GM23248 (cell line): ENCODE measurements at regions not wholly inside any gene's neighbourhood (a gene's known extent, or its start where the extent isn't known, plus 50 kb on each side); places are given as distances from the start of the nearest gene placed in this dataset.

Source experiments
- EZH2 ChIP-seq: fragments of 200-600 bp; sonication (generic); IDR thresholded peaks from 2 replicates; pipeline ENCODE4 v1.6.1; 2018; ENCODE audit warnings: antibody characterized with exemption, mild to moderate bottlenecking; ENCODE audit not compliant: insufficient read depth, poor library complexity, severe bottlenecking
- EZH2phosphoT487 ChIP-seq: fragments of 200-600 bp; sonication (generic); IDR thresholded peaks from 2 replicates; pipeline ENCODE4 v1.6.1; 2018; ENCODE audit warnings: antibody characterized with exemption, moderate library complexity, mild to moderate bottlenecking, low read depth; ENCODE audit not compliant: insufficient read depth

DNA sequence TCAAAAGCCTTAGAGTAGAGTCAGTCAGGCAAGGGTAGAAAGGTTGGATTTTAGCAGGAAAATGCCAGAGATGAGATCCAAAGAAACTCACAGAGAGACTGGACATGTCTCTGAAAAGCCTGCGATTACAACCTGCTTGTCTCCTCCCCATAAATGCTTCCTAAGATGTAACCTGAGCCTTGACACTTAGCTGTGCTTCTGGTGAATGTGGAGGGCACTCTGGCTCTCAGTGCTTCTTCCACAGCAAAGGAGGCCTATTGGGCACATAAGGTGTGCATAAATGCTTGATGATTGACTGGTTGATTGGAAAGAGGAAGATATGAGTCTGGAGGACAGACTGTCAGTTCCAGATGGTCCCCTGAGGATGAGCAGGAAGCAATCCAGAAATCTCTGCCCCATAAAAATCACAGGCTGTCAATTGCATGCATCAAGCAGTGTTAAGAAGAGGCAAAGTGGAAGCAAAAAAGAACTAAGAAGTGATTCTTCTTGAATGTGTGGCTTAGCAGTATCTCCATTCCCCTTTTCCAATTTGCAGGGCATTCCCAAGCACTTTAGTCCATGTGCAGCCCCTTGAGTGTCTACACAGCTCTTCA is 236.2 kb upstream of the RRP15 start:
- TF ChIP-seq EZH2 (no peak), EZH2phosphoT487 (no peak)
